Activated naive CD4-positive, alpha-beta T cell treated with anti-CD3 and anti-CD28 coated beads, Interleukin-2, amount 50 U/mL, for 24 hours (primary cell): ENCODE measurements at regions not wholly inside any gene's neighbourhood (a gene's known extent, or its start where the extent isn't known, plus 50 kb on each side); places are given as distances from the start of the nearest gene placed in this dataset.

ENCODE experiments used
- H3K27ac Mint-ChIP-seq: one replicate; pipeline ENCODE4 v1.8.0; 2021; ENCODE audit warnings: mild to moderate bottlenecking, mixed read lengths
- H3K27me3 Mint-ChIP-seq: one replicate; pipeline ENCODE4 v1.8.0; 2021; ENCODE audit warnings: mixed read lengths
- H3K36me3 Mint-ChIP-seq: one replicate; pipeline ENCODE4 v1.8.0; 2021; ENCODE audit warnings: mixed read lengths
- H3K4me1 Mint-ChIP-seq: one replicate; pipeline ENCODE4 v1.8.0; 2021; ENCODE audit warnings: mixed read lengths
- H3K4me3 Mint-ChIP-seq: one replicate; pipeline ENCODE4 v1.8.0; 2021; ENCODE audit warnings: mild to moderate bottlenecking, mixed read lengths
- H3K9me3 Mint-ChIP-seq: one replicate; pipeline ENCODE4 v1.8.0; 2021; ENCODE audit warnings: mixed read lengths

DNA sequence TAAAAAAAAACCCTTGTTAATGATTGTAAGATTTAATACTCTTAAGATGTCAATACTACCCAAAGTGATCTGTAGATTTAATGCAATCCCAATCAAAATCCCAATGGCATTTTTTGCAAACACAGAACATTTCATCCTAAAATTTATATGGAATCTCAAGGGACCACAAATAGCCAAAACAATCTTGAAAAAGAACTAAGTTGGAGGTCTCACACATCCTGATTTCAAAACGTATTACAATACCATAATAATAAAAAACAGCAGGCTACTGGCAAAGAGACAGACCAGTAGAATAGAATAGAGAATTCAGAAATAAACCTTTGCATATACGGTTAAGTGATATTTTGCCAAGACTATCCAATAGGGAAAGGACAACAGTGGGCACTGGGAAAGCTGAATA lies 331.9 kb upstream of the JARID2 start:
- H3K27ac Mint-ChIP-seq, result no peak overlapping the region
- no peaks in the 10 kb centered on the region for H3K9me3 Mint-ChIP-seq
- no peak overlapping the region for H3K4me3 Mint-ChIP-seq
- no peaks in the 10 kb centered on the region for H3K27me3 Mint-ChIP-seq
- H3K4me1 Mint-ChIP-seq, result peaks cover 25% of the 10 kb centered on the region
- H3K36me3 Mint-ChIP-seq, result peaks cover 3% of the 10 kb centered on the region

- Mint-ChIP-seq H3K4me1 (peaks cover 11% of the 10 kb centered on the region), H3K27ac (no peak overlapping the region), H3K4me3 (no peak overlapping the region), H3K27me3 (no peaks in the 10 kb centered on the region), H3K9me3 (no peaks in the 10 kb centered on the region), H3K36me3 (peaks cover 3% of the 10 kb centered on the region)
Measured at GRCh38 chr6:14915888-14916832, 329.7 kb upstream of the JARID2 start.

GRCh38 chr6:14917109-14917910 lies 328.6 kb upstream of the JARID2 start:
- Mint-ChIP-seq H3K27ac (no peak overlapping the region), H3K9me3 (no peaks in the 10 kb centered on the region), H3K27me3 (no peaks in the 10 kb centered on the region), H3K4me3 (no peak overlapping the region), H3K4me1 (no peaks in the 10 kb centered on the region), H3K36me3 (peaks cover 2% of the 10 kb centered on the region)

DNA sequence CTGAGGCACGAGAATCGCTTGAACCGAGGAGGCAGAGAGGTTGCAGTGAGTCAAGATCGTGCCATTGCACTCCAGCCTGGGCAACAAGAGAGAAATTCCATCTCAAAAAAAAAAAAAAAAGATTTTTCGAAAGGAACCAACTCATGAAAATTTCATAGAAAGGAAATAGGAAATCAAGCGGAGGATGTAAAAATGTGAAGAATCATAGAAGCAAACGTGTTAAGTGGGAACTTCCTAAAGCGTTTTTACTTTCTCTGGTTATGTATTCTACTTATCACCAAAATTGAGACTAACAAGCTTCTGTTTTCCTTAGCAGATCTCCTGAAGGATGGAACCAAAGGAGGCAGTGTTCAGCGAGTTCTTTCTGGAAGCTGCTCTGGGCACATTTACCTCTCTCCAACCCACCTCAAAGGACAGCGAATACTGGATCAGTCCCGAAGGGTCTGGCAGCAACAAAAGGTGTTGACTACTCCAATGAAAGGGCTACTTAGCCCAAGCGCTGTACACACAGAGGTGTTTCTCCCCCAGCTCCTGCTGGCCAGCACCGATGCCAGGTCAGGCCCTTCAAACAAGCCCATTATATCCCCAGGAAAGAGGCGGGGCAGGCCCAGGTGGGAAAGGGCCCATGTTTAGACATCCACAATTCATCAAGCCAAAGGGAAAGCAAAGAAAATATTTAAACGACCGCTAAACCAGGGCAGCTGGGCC lies 327.5 kb upstream of the JARID2 start:
- Mint-ChIP-seq H3K4me3 (no peak overlapping the region), H3K4me1 (no peaks in the 10 kb centered on the region), H3K27ac (no peak overlapping the region), H3K27me3 (no peaks in the 10 kb centered on the region), H3K9me3 (no peaks in the 10 kb centered on the region), H3K36me3 (peaks cover 2% of the 10 kb centered on the region)

DNA sequence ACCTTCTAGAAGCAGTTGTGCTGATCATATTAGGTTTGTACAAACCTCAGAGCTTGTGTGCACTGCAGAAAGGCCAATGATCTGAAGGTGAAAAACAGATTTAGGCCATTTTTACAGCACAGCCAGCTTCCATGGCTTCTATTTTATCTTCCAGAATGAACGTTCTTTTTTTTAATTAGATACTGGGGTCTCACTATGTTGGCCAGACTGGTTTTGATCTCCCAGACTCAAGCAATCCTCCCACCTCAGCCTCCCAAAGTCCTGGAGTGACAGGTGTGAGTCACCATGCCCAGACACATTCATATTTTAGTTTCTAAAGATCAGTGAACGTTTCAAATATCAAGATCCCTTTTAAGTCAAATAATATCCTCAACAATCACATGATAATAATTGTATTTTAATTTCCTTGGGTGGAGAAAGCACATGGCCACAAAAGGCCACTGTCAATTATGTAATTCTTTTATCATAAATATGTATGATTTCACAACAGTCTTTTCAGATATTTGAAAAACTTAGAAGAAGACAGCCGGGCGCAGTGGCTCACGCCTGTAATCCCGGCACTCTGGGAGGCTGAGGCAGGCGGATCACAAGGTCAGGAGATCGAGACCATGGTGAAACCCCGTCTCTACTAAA lies 326.7 kb upstream of the JARID2 start:
- Mint-ChIP-seq H3K9me3 (no peaks in the 10 kb centered on the region), H3K36me3 (peaks cover 2% of the 10 kb centered on the region), H3K27ac (no peak overlapping the region)

DNA sequence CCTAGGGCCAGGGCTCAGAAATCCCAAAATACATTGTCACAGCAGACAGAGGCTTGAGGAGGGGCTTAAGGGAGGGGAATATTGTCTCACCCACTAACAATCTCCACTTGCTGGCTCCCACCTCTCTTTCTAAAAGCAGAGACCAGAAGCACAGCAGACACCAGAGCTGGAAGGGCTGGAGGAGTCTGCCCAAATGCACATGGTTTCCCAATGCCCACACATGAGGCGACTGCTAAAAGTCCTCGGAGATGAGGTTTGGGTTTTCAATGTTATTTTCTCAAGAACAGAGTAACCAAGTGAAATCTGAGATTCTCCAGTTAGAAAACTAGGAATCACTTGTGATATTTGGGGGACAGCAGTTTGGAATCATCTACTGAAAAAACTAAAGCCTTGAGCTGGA lies 325.6 kb upstream of the JARID2 start:
- no peaks in the 10 kb centered on the region for H3K4me1 Mint-ChIP-seq
- H3K9me3 Mint-ChIP-seq, result no peaks in the 10 kb centered on the region
- no peak overlapping the region for H3K4me3 Mint-ChIP-seq
- H3K27me3 Mint-ChIP-seq, result no peaks in the 10 kb centered on the region
- H3K36me3 Mint-ChIP-seq, result peaks cover 2% of the 10 kb centered on the region
- H3K27ac Mint-ChIP-seq, result no peak overlapping the region

More for the DNA sequence above, 326.7 kb upstream of the JARID2 start:
- no peak overlapping the region for H3K4me3 Mint-ChIP-seq
- H3K27me3 Mint-ChIP-seq, result no peaks in the 10 kb centered on the region
- no peaks in the 10 kb centered on the region for H3K4me1 Mint-ChIP-seq

- Mint-ChIP-seq H3K4me1 (no peaks in the 10 kb centered on the region), H3K27ac (no peak overlapping the region), H3K9me3 (no peaks in the 10 kb centered on the region), H3K36me3 (no peaks in the 10 kb centered on the region), H3K4me3 (no peak overlapping the region), H3K27me3 (no peaks in the 10 kb centered on the region)
Measured at GRCh38 chr6:14921170-14921569, 324.7 kb upstream of the JARID2 start.

- Mint-ChIP-seq H3K9me3 (no peaks in the 10 kb centered on the region), H3K4me1 (no peaks in the 10 kb centered on the region), H3K27ac (no peak overlapping the region), H3K27me3 (no peaks in the 10 kb centered on the region), H3K36me3 (no peaks in the 10 kb centered on the region), H3K4me3 (no peak overlapping the region)
Measured at GRCh38 chr6:14921878-14922671, 323.8 kb upstream of the JARID2 start.

DNA sequence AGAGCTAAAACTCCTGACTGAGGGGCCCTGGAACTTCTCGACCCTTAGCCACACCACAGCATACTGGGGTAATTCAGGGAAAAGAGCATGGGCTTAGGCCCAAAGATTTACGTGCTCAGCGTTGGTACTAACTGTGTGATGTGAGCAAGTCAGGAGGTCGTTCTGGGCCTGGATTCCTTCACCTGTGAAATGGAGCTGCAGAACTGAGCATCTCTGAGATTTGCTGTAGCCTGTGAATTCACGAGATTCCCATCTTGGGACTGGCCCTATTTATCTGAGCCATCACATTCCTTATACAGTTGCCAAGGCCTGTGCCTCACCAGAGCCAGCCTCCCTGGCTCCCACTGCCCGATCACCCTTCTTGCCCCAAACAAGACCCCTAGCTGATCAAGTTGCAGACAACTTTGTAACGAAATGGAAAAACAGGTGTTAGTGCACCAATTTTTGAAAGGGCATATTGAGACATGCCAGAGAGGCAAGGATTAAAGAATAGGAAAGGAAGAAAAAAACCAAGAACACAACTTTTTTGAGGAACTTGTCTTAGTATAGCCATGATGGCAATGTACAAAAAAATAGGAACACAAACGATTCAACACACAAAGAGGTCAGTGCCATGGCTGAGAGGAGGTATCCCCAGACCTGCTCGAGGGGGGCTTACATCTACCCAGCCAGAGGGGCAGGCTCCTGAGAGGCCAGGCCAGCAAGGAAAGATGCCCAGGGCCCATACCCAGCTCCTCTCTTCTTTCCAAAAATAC lies 323.0 kb upstream of the JARID2 start:
- H3K27ac Mint-ChIP-seq, result no peak overlapping the region
- H3K27me3 Mint-ChIP-seq, result no peaks in the 10 kb centered on the region
- no peak overlapping the region for H3K4me3 Mint-ChIP-seq
- H3K4me1 Mint-ChIP-seq, result no peaks in the 10 kb centered on the region
- H3K9me3 Mint-ChIP-seq, result no peaks in the 10 kb centered on the region
- no peaks in the 10 kb centered on the region for H3K36me3 Mint-ChIP-seq

DNA sequence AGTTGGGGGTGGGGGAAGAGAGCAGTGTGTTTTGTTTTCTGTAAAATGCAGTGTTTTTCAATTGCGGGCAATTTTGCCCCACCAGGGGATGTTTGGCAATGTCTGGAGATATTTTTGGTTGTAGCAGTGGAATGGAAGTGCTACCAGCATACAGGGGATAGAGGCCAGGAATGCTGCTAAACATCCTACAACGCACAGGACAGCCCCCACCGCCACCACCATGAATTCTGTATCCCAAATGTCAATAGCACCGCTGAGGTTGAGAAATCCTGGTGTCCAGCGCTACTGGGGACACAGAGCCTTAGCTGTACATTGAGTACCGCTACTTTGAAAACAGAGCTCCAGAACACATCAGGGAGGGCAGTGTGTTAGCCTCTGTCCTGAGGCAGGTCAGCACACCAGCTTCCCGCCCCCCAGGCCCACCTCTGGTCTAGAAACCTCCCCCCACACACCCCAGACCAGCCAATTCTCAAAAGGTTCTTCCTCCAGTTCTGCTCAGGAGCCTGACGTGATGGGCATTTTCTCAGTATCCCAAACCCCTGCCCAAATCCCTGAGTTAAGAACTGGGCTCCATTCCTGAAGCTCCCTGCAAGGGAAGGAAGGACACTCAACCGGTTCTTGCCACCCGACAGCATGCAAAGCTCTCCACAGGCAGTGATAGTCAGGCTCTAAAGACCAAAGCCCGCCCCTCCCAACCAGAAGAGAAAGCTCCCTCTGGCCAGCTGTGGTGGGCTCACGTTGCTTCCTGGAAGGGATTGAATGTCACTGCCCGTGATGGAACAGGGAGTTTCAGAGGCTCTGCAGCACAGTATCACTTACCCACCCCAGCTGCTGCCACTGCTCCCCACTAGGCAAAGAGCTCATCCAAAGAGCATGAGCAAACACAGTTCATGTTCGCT lies 321.5 kb upstream of the JARID2 start:
- Mint-ChIP-seq H3K9me3 (no peaks in the 10 kb centered on the region), H3K4me3 (no peak overlapping the region), H3K36me3 (no peaks in the 10 kb centered on the region), H3K4me1 (no peaks in the 10 kb centered on the region), H3K27ac (no peak overlapping the region), H3K27me3 (no peaks in the 10 kb centered on the region)

GRCh38 chr6:14925025-14925698 lies 320.7 kb upstream of the JARID2 start:
- Mint-ChIP-seq H3K4me1 (no peaks in the 10 kb centered on the region), H3K27ac (no peak overlapping the region), H3K36me3 (no peaks in the 10 kb centered on the region), H3K27me3 (no peaks in the 10 kb centered on the region), H3K4me3 (no peak overlapping the region), H3K9me3 (no peaks in the 10 kb centered on the region)

- no peak overlapping the region for H3K27ac Mint-ChIP-seq
- no peaks in the 10 kb centered on the region for H3K36me3 Mint-ChIP-seq
- H3K4me1 Mint-ChIP-seq, result no peaks in the 10 kb centered on the region
- H3K9me3 Mint-ChIP-seq, result no peaks in the 10 kb centered on the region
- H3K4me3 Mint-ChIP-seq, result no peak overlapping the region
- H3K27me3 Mint-ChIP-seq, result no peaks in the 10 kb centered on the region
Measured at GRCh38 chr6:14925699-14926026, 320.2 kb upstream of the JARID2 start.

DNA sequence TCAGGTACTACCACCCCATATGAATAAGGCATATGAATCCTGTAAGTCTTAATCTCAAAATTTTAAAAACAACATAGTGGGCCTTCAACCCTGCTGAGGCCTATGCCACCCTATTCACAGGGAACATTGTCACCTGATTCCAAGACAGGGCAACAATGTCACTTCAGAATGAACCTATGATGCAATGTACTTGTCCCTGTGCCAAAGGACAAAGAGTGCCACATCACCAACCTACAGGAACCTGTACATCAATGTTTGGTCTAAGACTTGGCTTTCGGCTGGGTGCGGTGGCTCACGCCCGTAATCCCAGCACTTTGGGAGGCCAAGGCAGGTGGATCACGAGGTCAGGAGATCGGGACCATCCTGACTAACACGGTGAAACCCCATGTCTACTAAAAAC lies 318.5 kb upstream of the JARID2 start:
- no peaks in the 10 kb centered on the region for H3K27me3 Mint-ChIP-seq
- no peak overlapping the region for H3K4me3 Mint-ChIP-seq
- H3K27ac Mint-ChIP-seq, result no peak overlapping the region
- H3K4me1 Mint-ChIP-seq, result no peaks in the 10 kb centered on the region
- H3K9me3 Mint-ChIP-seq, result no peaks in the 10 kb centered on the region
- no peaks in the 10 kb centered on the region for H3K36me3 Mint-ChIP-seq
